ENCODE measurements at regions not wholly inside any gene's neighbourhood (a gene's known extent, or its start where the extent isn't known, plus 50 kb on each side); places are given as distances from the start of the nearest gene placed in this dataset.

DNA sequence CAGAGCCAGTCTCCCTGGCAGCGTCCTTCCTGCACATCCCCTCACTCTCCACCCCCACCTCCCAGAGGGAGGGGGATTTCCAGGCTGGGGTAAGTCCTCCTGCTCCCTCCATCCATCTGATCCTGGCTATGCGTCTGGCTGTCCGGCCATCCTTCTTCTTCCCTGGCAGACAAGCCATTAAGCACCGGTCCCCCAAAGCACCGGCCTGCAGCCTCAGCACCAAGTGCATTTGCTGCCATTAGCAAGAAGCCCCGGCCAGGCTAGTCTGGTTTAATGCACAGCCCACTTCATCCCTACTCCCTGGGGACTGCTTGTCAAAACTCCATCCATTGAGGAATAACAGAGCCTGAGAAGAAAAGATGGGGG is 208.7 kb upstream of the IER5L start:
- no peaks in the 10 kb centered on the region for H3K9me3 ChIP-seq (ENCODE audit: control insufficient read depth in 1 of 2, insufficient read depth in 1 of 2, low read length in 2 of 2)
- H3K36me3 Mint-ChIP-seq (ENCODE audit: low read depth), result no peaks in the 10 kb centered on the region
- no peaks in the 10 kb centered on the region for H3K36me3 ChIP-seq (ENCODE audit: insufficient read depth, low read length)
- intact Hi-C loops (cut with DNase I, micrococcal nuclease), result loop anchor here (10.0 kb wide), 2 partner anchors 212 to 228 kb away; partner anchors contain the start of gene IER5L (in 1 of the 2)
- TF ChIP-seq, protein P1, sequence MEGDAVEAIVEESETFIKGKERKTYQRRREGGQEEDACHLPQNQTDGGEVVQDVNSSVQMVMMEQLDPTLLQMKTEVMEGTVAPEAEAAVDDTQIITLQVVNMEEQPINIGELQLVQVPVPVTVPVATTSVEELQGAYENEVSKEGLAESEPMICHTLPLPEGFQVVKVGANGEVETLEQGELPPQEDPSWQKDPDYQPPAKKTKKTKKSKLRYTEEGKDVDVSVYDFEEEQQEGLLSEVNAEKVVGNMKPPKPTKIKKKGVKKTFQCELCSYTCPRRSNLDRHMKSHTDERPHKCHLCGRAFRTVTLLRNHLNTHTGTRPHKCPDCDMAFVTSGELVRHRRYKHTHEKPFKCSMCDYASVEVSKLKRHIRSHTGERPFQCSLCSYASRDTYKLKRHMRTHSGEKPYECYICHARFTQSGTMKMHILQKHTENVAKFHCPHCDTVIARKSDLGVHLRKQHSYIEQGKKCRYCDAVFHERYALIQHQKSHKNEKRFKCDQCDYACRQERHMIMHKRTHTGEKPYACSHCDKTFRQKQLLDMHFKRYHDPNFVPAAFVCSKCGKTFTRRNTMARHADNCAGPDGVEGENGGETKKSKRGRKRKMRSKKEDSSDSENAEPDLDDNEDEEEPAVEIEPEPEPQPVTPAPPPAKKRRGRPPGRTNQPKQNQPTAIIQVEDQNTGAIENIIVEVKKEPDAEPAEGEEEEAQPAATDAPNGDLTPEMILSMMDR (IDR thresholded peaks at IDR 0.05), result no peak
- H3K27ac Mint-ChIP-seq, result no peak overlapping the region
- H3K27me3 ChIP-seq (ENCODE audit: control insufficient read depth in 1 of 2, insufficient read depth in 2 of 2, low read length in 2 of 2), result no peaks in the 10 kb centered on the region
- H3K27ac ChIP-seq (ENCODE audit: low read depth in 1 of 2, low read length in 2 of 2), result no peak overlapping the region
- H3K4me3 ChIP-seq (ENCODE audit: low read length), result no peak overlapping the region
- H3K4me1 Mint-ChIP-seq (ENCODE audit: low read depth), result peaks cover 10% of the 10 kb centered on the region
- DNase-seq, result no peak
- H3K27me3 Mint-ChIP-seq, result no peaks in the 10 kb centered on the region
- ChIA-PET POLR2A (no interaction called here), CTCF (no interaction called here)
- ATAC-seq (ENCODE audit: poor library complexity), result no peak
- no peak overlapping the region for H3K4me3 Mint-ChIP-seq
- no peaks in the 10 kb centered on the region for H3K9me3 Mint-ChIP-seq
- H3K4me1 ChIP-seq (ENCODE audit: insufficient read depth, low read length), result peaks cover 21% of the 10 kb centered on the region

- Mint-ChIP-seq H3K27ac (peak overlapping the region; percentile 83), H3K4me3 (peak overlapping the region; percentile 72), H3K4me1 (ENCODE audit: low read depth) (peaks cover 10% of the 10 kb centered on the region), H3K27me3 (no peaks in the 10 kb centered on the region), H3K9me3 (no peaks in the 10 kb centered on the region), H3K36me3 (ENCODE audit: low read depth) (no peaks in the 10 kb centered on the region)
- no peak for DNase-seq
- H3K4me3 ChIP-seq (ENCODE audit: low read length), result no peak overlapping the region
- H3K4me1 ChIP-seq (ENCODE audit: insufficient read depth, low read length), result peaks cover 21% of the 10 kb centered on the region
- H3K27me3 ChIP-seq (ENCODE audit: control insufficient read depth in 1 of 2, insufficient read depth in 2 of 2, low read length in 2 of 2), result no peaks in the 10 kb centered on the region
- ChIA-PET CTCF (no interaction called here), POLR2A (interaction anchor here (1.0 kb wide), 1 partner anchor 104 kb away, joined by 3 read pairs; no protein-coding TSS in a partner anchor)
- H3K27ac ChIP-seq (ENCODE audit: low read depth in 1 of 2, low read length in 2 of 2), result no peak overlapping the region
- no peaks in the 10 kb centered on the region for H3K36me3 ChIP-seq (ENCODE audit: insufficient read depth, low read length)
- intact Hi-C loops (cut with DNase I, micrococcal nuclease), result loop anchor here (10.0 kb wide), 2 partner anchors 211 to 229 kb away; partner anchors contain the start of gene IER5L (in 1 of the 2)
- no peaks in the 10 kb centered on the region for H3K9me3 ChIP-seq (ENCODE audit: control insufficient read depth in 1 of 2, insufficient read depth in 1 of 2, low read length in 2 of 2)
- TF ChIP-seq, protein P1 (IDR thresholded peaks at IDR 0.05), result no peak
- no peak for ATAC-seq (ENCODE audit: poor library complexity)
These were observed 207.3 kb upstream of the IER5L start for GRCh38 chr9:129385211-129385934.

- intact Hi-C loops (cut with DNase I, micrococcal nuclease), result loop anchor here (5.0 to 10.0 kb wide), 3 partner anchors 103 to 230 kb away; partner anchors contain the start of gene IER5L (in 1 of the 2)
- Mint-ChIP-seq H3K27ac (peak overlapping the region; percentile 83), H3K36me3 (ENCODE audit: low read depth) (no peaks in the 10 kb centered on the region), H3K9me3 (no peaks in the 10 kb centered on the region), H3K4me3 (peak overlapping the region; percentile 63), H3K4me1 (ENCODE audit: low read depth) (peaks cover 10% of the 10 kb centered on the region), H3K27me3 (no peaks in the 10 kb centered on the region)
- CTCF ChIA-PET, result interaction anchor here (1.6 kb wide), 1 partner anchor 76 kb away, joined by 6 read pairs; no protein-coding TSS in a partner anchor
- no peaks in the 10 kb centered on the region for H3K36me3 ChIP-seq (ENCODE audit: insufficient read depth, low read length)
- ATAC-seq (ENCODE audit: poor library complexity), result no peak
- peaks cover 21% of the 10 kb centered on the region for H3K4me1 ChIP-seq (ENCODE audit: insufficient read depth, low read length)
- DNase-seq, result no peak
- H3K27ac ChIP-seq (ENCODE audit: low read depth in 1 of 2, low read length in 2 of 2), result peak overlapping the region; percentile 79 to 85
- POLR2A ChIA-PET, result interaction anchor here (0.9 to 2.9 kb wide), 11 partner anchors 28 to 222 kb away, joined by 3 to 14 read pairs (median 6); partner anchors contain the start of gene IER5L
- H3K27me3 ChIP-seq (ENCODE audit: control insufficient read depth in 1 of 2, insufficient read depth in 2 of 2, low read length in 2 of 2), result no peaks in the 10 kb centered on the region
- TF ChIP-seq, protein P1 (IDR thresholded peaks at IDR 0.05), result no peak
- no peaks in the 10 kb centered on the region for H3K9me3 ChIP-seq (ENCODE audit: control insufficient read depth in 1 of 2, insufficient read depth in 1 of 2, low read length in 2 of 2)
- H3K4me3 ChIP-seq (ENCODE audit: low read length), result no peak overlapping the region
These were observed 206.6 kb upstream of the IER5L start for GRCh38 chr9:129384491-129385210.

Data from CD4-positive, alpha-beta T cell (primary cell).